Activated T-helper 17 cell treated with anti-CD3 and anti-CD28 coated beads, Interleukin-2, amount 50 U/mL, for 72 hours (primary cell): ENCODE measurements at regions not wholly inside any gene's neighbourhood (a gene's known extent, or its start where the extent isn't known, plus 50 kb on each side); places are given as distances from the start of the nearest gene placed in this dataset.
"Not testable (repeated sequence)": the region's sequence is repeated elsewhere in the genome, so short reads cannot be mapped to it uniquely, and the experiment has no call there.

Experiments used
- ATAC-seq: fragments of 150-1000 bp; cut with Tn5 transposase; replicated peaks from 2 replicates; pipeline ENCODE4 v1.10.0; 2021; ENCODE audit warnings: mild to moderate bottlenecking, moderate library complexity
- H3K27ac Mint-ChIP-seq: one replicate; pipeline ENCODE4 v1.8.0; 2022; ENCODE audit warnings: mixed read lengths
- H3K27me3 Mint-ChIP-seq: one replicate; pipeline ENCODE4 v1.8.0; 2022; ENCODE audit warnings: mixed read lengths
- H3K36me3 Mint-ChIP-seq: one replicate; pipeline ENCODE4 v1.8.0; 2022; ENCODE audit warnings: low read depth, mild to moderate bottlenecking, mixed read lengths
- H3K4me1 Mint-ChIP-seq: one replicate; pipeline ENCODE4 v1.8.0; 2022; ENCODE audit warnings: mixed read lengths
- H3K4me3 Mint-ChIP-seq: one replicate; pipeline ENCODE4 v1.8.0; 2022; ENCODE audit warnings: mild to moderate bottlenecking, mixed read lengths
- H3K9me3 Mint-ChIP-seq: one replicate; pipeline ENCODE4 v1.8.0; 2022; ENCODE audit warnings: mixed read lengths

DNA sequence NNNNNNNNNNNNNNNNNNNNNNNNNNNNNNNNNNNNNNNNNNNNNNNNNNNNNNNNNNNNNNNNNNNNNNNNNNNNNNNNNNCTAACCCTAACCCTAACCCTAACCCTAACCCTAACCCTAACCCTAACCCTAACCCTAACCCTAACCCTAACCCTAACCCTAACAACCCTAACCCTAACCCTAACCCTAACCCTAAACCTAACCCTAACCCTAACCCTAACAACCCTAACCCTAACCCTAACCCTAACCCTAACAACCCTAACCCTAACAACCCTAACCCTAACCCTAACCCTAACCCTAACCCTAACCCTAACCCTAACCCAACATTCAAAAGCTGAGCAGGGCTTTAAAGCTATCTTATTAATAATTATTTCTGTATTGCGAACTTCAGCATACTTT is 182.5 kb upstream of the FAM20C start:
- H3K27ac Mint-ChIP-seq, ATAC-seq, H3K4me3 Mint-ChIP-seq, H3K9me3 Mint-ChIP-seq, H3K4me1 Mint-ChIP-seq, H3K27me3 Mint-ChIP-seq, H3K36me3 Mint-ChIP-seq: not testable (repeated sequence)

DNA sequence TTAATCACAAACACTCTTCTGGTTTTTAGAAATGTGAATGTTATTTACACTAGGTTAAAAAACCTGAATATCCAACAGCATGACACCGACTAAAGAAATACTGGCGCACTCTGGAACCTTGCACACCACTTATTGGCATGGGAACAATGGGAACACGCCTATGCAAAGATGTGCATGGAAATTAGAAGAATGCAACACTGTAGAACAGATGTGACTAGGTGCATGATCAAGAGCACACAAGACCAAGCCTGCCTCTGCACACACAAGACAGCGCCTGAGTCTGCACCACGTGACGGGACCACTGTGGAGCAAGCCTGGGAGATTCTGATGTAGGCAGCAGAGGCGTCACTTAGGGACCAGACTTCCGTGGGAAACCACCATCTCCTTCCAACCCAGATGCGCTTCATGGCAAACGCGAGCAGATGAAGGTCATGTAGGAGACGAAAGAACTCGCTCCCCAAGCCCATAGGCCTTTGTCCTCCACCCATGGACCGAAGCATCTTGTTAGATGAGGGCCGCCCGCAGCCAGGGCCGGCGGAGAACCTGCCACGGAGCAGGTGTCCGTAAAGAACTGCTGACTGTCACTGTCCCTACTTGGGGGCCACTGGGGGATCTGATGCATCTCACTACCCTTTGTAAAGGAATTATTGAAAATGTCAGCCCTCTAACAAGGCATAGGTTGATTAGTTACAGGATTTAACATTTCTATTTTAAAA is 159.6 kb upstream of the FAM20C start:
- H3K27ac Mint-ChIP-seq, H3K4me3 Mint-ChIP-seq: not testable (repeated sequence)

DNA sequence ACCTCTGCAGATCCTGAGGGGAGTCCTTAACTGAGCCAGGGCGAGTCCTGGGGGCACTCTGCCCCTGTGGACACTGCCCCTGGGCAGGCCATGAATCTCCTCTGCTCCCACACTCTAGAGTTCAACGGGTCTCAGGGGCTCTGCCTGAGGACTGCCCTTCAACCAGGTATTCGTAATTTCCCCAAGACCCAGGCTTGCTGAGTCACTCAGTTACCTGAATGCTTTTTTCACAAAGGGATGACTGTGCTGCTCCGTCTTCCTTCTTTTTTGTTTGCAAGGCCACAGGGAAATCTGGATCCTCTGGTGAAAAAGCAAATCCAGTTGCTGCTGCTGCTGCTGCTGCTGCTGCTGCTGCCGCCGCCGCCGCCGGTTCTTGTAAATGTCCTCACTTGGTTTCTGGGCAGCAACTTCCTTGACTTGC is 157.2 kb upstream of the FAM20C start:
- not testable (repeated sequence) for H3K36me3 Mint-ChIP-seq, H3K4me1 Mint-ChIP-seq, H3K27ac Mint-ChIP-seq, H3K27me3 Mint-ChIP-seq, H3K4me3 Mint-ChIP-seq, H3K9me3 Mint-ChIP-seq, ATAC-seq

More for the DNA sequence above, 159.6 kb upstream of the FAM20C start:
- not testable (repeated sequence) for H3K9me3 Mint-ChIP-seq, H3K27me3 Mint-ChIP-seq, H3K36me3 Mint-ChIP-seq, H3K4me1 Mint-ChIP-seq, ATAC-seq

DNA sequence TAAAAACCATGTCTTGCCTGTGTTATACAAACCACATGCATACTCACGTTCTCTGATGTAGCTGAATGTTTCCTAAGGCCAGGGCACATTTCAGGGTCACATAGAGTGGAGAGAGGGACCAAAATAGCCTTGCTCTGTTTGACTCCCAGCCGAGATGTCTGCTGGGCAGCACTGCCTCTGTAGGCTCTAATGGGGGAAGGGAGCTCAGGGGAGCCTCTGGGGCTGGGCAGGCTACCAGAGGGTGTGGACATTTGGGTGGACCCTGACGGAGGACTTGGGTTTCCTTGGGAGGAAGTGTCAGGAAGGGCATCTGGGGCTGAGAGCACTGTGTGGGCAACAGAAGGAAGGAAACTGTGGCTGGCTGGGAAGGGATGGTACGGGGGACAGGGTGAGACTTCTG is 155.8 kb upstream of the FAM20C start:
- ATAC-seq, H3K9me3 Mint-ChIP-seq, H3K4me3 Mint-ChIP-seq, H3K27me3 Mint-ChIP-seq, H3K4me1 Mint-ChIP-seq, H3K36me3 Mint-ChIP-seq, H3K27ac Mint-ChIP-seq: not testable (repeated sequence)

DNA sequence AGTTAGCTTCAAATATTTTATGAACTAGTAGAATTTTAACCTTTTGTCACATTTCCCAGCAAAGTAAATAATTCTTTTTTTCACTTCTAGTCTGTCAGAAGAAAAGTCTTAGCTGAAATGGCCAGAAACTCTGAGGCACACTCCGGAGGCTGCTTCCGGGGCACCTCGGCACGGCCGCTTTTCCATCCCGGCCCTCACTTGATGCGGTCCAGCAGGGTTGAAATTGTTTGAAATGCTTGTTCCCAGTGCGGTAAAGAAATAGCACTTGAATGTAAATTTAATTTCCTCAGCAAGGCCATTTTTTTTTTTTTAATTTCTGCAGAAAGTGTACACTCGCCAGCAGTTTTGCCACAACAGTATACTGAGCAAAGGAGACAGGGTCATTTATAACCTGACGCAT is 154.7 kb upstream of the FAM20C start:
- H3K4me1 Mint-ChIP-seq, H3K9me3 Mint-ChIP-seq, H3K27ac Mint-ChIP-seq, H3K27me3 Mint-ChIP-seq, ATAC-seq, H3K4me3 Mint-ChIP-seq, H3K36me3 Mint-ChIP-seq: not testable (repeated sequence)

DNA sequence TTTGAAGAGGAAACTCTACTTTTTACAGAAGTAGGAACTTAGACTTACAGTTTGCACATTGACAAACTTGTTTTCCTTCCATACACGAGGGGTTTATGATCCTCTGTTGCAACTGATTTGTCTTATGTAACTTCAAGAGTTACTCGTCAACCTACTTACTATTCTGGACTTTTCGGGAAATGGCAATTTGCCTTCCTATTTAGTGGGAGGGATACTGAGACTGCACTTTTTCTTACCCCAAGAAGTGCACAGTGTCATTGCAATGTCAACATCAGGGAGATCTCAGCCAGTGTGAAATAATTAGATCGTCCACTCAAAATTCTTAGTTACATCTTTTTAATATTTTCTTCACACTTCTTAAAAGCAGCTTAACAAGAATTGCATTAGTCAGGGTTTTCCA is 153.9 kb upstream of the FAM20C start:
- not testable (repeated sequence) for H3K9me3 Mint-ChIP-seq, H3K36me3 Mint-ChIP-seq, H3K4me1 Mint-ChIP-seq, ATAC-seq, H3K27ac Mint-ChIP-seq, H3K4me3 Mint-ChIP-seq
- H3K27me3 Mint-ChIP-seq: peaks cover 13% of the 10 kb centered on the region

DNA sequence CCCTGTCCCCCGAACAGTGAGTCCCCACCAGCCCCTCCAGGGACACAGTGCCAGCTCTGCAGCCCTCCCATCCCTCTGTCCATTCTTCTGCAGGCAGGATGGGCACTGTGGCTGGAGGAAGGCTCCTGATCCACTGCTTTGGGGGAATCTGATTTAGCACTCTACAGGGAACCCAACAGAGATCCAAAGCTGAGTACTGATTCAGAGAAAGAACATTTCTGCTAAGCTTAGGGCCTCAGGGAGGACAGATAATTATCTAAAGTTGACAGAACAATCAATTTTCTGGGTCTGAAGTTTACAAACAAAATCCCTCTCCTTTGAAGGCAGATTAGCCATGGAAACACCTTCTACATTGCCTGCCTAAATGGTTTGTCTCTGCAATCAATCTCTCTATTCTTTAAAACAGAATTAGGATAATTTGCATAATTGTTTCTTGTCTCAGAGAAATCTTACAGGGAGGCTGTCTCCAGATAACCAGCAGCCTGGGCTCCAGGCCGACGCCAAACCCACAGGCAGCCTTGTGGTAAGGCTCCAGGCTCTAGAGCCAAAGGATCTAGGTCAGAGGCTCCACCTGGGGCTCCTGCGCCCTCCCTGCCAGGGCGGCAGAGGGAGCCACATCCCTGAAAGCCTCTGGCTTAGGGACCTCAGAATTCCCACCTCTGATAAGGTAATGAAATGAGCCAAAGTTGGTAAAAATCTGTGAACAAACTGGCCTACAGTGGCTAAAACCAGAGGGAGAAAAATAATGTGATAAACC is 152.2 kb upstream of the FAM20C start:
- H3K9me3 Mint-ChIP-seq, H3K4me3 Mint-ChIP-seq, ATAC-seq, H3K4me1 Mint-ChIP-seq, H3K27ac Mint-ChIP-seq, H3K36me3 Mint-ChIP-seq: not testable (repeated sequence)
- peaks cover 19% of the 10 kb centered on the region for H3K27me3 Mint-ChIP-seq

DNA sequence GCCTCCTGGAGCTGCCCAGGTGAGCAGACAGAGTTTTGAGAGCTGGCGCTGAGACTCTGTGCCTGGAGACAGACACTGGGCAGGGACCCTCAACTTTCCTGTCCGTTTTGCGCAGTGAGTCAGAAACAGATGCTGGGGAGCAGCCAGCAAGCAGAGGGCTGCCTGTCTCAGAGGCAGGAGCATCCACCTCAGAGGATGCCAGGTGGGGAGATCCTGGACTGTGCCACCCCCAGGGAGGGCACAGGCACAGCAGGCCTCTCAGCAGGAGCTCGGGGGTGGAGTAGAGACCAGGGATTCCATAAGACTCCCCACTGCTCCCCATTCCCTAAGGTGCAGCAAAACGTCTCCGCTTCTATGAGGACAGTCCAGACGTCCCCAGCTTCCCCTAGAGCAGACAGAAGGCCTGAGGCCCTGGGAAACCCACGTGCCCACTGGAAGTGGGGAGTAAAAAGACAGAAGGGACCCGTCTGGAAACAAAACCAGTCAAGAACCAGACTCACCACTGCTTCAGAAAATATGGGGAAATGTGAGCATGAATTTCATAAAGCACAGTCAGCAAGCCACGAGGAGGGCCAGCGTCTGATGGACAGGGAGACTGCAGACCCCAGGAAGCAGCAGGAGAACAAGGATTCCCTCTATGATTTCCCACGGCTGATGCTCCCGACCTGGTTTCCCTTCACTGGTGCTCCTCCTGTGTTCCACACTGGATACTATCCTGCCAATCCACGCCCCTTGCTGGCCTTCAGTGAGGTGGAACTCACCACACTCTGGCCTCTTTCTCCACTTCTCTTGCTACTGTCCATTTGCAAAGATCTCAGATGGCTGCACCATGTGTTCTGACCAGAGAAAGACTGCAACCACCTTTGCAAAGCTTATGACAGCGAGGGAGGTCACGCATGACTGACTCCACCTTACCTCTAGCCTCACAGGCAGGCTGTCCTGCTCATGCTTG is 151.3 kb upstream of the FAM20C start:
- Mint-ChIP-seq H3K27me3 (peaks cover 19% of the 10 kb centered on the region), H3K4me3 (no peak overlapping the region), H3K4me1 (no peaks in the 10 kb centered on the region), H3K9me3 (no peaks in the 10 kb centered on the region), H3K27ac (no peak overlapping the region), H3K36me3 (no peaks in the 10 kb centered on the region)
- no peak for ATAC-seq

DNA sequence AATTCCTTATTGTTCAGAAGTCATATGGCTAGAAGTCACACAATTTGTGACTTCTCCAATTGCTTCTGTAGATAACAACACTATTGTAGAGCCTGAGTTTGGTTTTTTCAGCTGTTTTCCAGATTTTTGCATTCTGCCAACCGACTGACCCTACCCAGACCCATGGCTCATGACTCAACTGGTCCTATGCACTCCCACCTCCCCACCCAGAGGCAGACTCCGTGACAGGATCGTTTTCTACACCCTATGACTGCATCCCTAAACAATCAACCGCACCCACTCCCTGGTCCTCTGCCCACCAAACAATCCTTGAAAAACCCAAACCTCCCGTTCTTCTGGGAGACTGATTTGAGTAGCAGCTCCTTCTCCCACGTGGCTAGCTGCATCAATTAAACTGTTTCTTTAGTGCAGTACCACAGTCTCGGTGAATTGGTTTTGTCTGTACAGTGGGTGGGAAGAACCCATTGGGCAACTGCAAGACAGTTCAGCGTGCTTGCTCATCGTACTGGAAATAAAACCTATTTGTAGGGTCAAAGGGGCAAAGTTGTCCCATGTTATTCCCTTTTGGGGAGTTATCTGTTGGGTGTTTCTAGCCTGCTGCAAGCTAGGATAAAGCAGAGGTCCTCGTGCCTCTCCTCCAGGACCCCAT is 150.3 kb upstream of the FAM20C start:
- H3K27ac Mint-ChIP-seq: no peak overlapping the region
- no peaks in the 10 kb centered on the region for H3K36me3 Mint-ChIP-seq
- ATAC-seq: no peak
- no peaks in the 10 kb centered on the region for H3K4me1 Mint-ChIP-seq
- H3K9me3 Mint-ChIP-seq: no peaks in the 10 kb centered on the region
- peaks cover 23% of the 10 kb centered on the region for H3K27me3 Mint-ChIP-seq
- no peak overlapping the region for H3K4me3 Mint-ChIP-seq

DNA sequence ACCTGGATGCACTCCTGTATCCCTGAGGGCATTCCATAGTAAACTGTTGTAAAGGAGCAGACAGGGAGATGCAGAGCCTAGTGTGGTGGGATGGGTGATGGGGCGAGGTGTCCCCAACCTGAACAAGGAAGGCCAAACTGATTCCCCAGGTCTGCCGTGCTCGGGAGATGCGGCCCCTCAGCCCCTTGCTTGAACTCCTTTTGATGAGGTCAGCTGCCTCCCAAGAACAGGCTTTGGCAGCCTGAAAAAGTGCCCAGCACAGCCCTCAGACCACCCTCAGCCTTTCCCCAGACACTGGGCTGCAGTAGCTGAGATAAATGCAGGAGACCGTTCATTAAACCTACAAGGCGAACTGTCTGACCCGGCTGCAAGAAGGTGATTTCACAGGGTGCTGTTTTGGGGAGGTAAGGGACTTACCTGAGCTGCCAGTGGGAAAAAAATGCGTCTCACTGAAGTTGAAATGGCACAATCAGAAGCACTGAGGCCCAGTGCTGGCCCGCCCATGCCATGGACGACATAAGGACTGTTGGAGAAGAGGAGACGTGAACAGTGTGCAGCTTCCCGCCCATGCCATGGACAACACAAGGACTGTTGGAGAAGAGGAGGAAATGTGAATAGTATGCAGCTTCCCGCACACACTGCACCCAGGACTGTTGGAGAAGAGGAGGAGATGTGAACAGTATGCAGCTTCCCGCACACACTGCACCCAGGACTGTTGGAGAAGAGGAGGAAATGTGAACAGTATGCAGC is 148.4 kb upstream of the FAM20C start:
- ATAC-seq: no peak
- H3K36me3 Mint-ChIP-seq: no peaks in the 10 kb centered on the region
- H3K27ac Mint-ChIP-seq: no peak overlapping the region
- H3K4me1 Mint-ChIP-seq: no peaks in the 10 kb centered on the region
- no peak overlapping the region for H3K4me3 Mint-ChIP-seq
- peaks cover 24% of the 10 kb centered on the region for H3K27me3 Mint-ChIP-seq
- no peaks in the 10 kb centered on the region for H3K9me3 Mint-ChIP-seq

DNA sequence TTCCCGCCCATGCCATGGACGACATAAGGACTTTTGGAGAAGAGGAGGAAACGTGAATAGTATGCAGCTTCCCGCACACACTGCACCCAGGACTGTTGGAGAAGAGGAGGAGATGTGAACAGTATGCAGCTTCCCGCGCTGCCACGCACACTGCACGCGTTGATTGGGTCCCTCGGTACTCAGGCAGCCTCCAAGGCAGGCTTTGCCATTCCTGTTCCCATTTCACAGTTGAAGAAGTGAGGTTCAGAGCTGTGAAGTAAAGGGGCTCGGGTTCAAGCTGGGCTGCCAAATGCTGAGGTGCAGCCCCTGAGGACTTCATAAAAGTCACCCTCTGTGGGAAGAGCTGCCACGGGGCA is 147.9 kb upstream of the FAM20C start:
- Mint-ChIP-seq H3K27ac (no peak overlapping the region), H3K4me1 (no peaks in the 10 kb centered on the region), H3K36me3 (no peaks in the 10 kb centered on the region), H3K9me3 (no peaks in the 10 kb centered on the region), H3K27me3 (peaks cover 24% of the 10 kb centered on the region), H3K4me3 (no peak overlapping the region)
- ATAC-seq: no peak

DNA sequence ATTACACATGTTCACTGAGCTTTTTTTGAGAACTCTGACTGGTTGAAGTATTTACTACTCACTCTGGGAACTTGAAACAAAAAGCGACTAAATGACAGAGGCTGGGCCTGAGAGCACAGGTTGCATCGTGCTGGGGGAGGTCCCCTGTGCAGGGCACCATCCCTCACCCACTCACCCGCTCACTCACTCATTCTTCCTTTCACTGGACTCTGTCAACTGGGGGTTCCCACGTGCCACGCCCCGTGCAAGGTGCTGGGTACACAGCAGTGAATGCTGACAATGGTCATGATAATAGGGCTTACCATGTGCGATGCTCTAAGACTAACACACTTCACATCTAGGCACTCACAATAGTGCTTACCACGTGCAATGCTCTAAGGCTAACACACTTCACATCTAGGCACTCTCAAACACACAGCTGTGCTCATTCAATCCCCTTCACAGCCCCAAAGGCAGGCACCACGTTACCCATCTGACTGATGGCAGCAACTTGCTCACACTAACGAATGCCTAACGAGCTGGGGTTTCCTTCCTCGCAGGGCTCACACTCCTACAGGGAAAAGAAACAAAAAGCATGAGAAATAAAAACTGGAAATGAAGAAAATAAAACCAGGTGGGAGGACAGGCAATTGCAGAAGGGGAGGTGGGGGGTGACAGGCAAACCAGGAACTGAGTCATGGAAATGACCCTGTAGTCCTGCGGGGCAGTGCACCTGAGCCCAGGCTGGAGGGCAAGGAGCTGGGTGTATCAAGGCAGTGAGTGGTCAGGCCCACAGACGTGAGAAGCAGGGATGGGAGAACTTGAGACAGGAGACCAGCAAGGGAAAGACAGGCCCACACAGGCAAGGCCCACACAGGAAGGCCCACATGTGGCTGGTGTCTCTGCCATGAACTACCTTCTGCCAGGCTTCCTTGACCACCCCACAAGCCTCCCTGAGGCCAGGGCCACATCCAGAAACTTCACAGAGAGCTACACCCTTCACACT is 147.0 kb upstream of the FAM20C start:
- Mint-ChIP-seq H3K9me3 (no peaks in the 10 kb centered on the region), H3K4me3 (no peak overlapping the region), H3K36me3 (no peaks in the 10 kb centered on the region), H3K4me1 (no peaks in the 10 kb centered on the region), H3K27ac (no peak overlapping the region), H3K27me3 (peaks cover 24% of the 10 kb centered on the region)
- ATAC-seq: peak; percentile 40
